ENCODE measurements at regions not wholly inside any gene's neighbourhood (a gene's known extent, or its start where the extent isn't known, plus 50 kb on each side); places are given as distances from the start of the nearest gene placed in this dataset.
"Not testable (repeated sequence)": the region's sequence is repeated elsewhere in the genome, so short reads cannot be mapped to it uniquely, and the experiment has no call there.

DNA sequence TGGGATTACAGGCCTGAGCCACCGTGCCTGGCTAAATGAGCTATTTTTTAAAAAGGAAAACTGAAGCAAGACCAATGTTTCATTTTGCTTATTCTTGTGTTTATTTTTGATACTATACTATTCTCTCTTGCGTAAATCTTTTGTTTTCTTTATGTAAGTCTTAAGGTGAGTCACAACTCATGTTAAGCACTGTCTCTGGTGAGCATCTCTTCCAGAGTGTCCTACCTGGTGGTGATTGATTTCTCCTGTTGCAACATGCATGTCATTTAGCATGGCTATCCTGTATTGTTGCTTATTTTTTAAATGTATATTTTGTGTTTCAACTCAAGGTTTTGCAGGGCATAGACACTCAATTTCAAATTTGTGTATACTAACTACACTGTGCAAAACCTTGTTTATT is 336.0 kb downstream of the RFPL4B start:
- no peak for DNase-seq
- intact Hi-C loops (cut with DNase I, micrococcal nuclease): no loop called here
- no peak for ATAC-seq

DNA sequence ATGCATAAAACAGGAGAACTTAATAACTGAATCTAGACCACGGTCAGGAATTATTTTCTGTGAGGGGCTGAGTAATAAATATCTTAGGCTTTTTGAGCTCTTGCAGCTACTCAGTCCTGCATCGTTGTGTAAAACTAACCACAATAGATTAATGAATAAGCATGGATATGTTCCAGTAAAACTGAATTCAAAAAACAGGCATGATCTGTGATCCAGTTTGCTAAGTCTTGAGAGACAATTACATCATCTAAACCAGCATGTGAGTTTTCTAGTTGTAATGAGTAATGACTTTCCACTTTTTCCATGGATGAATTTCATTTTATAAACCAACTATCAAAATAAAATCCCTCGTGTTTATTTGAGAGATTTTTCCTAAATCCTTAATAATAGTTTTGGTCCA is 336.8 kb downstream of the RFPL4B start:
- DNase-seq: no peak
- ATAC-seq: no peak
- intact Hi-C loops (cut with DNase I, micrococcal nuclease): no loop called here

DNA sequence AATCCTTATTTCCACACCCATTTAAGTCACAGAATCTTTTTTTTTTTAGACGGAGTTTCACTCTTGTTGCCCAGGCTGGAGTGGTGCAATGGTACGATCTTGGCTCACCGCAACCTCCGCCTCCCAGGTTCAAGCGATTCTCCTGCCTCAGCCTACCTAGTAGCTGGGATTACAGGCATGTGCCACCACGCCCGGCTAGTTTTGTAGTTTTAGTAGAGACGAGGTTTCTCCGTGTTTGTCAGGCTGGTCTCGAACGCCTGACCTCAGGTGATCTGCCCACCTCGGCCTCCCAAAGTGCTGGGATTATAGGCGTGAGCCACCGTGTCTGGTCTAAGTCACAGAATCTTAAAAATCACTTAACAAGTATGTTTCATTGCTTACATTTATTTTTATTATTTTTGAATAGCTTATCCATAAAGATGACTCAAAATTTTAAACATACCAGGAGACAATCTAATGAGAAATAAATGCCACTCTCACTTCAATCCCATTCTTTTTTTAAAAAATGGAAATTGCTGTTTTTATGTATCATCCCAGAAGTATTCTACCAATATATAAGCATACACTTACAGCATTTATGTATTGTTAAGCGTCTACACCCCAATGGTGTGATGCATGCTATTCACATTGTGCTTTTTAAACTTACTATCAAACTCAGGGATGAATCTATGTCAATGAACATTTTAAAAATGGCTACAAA is 338.5 kb downstream of the RFPL4B start:
- intact Hi-C loops (cut with DNase I, micrococcal nuclease); DNase-seq; ATAC-seq: not testable (repeated sequence)

DNA sequence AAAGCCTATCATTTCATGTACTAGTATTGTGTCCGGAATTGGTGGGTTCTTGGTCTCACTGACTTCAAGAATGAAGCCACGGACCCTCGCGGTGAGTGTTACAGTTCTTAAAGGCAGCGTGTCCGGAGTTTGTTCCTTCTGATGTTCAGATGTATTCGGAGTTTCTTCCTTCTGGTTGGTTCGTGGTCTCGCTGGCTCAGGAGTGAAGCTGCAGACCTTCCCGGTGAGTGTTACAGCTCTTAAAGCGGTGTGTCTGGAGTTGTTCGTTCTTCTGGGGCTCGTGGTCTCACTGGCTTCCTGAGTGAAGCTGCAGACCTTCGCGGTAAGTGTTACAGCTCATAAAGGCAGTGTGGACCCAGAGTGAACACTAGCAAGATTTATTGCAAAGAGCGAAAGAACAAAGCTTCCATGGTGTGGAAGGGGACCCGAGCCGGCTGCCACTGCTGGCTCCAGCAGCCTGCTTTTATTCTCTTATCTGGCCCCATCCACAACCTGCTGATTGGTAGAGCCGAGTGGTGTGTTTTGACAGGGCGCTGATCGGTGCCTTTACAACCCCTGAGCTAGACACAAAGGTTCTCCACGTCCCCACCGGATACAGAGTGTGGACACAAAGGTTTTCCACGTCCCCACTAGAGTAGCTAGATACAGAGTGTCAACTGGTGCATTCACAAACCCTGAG is 341.5 kb downstream of the RFPL4B start:
- ATAC-seq; DNase-seq; intact Hi-C loops (cut with DNase I, micrococcal nuclease): not testable (repeated sequence)

DNA sequence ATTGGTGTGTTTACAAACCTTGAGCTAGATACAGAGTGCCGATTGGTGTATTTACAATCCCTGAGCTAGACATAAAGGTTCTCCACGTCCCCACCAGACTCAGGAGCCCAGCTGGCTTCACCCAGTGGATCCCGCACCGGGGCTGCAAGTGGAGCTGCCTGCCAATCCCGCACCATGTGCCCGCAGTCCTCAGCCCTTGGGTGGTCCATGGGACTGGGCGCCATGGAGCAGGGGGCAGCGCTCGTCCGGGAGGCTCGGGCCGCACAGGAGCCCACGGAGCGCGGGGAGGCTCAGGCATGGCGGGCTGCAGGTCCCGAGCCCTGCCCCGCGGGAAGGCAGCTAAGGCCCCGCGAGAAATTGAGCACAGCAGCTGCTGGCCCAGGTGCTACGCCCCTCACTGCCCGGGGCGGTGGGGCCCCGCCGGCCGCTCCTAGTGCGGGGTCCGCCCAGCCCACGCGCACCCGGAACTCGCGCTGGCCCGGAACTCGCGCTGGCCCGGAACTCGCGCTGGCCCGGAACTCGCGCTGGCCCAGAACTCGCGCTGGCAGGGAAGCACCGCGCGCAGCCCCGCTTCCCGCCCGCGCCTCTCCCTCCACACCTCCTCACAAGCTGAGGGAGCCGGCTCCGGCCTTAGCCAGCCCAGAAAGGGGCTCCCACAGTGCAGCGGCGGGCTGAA is 342.2 kb downstream of the RFPL4B start:
- intact Hi-C loops (cut with DNase I, micrococcal nuclease); ATAC-seq: not testable (repeated sequence)

DNA sequence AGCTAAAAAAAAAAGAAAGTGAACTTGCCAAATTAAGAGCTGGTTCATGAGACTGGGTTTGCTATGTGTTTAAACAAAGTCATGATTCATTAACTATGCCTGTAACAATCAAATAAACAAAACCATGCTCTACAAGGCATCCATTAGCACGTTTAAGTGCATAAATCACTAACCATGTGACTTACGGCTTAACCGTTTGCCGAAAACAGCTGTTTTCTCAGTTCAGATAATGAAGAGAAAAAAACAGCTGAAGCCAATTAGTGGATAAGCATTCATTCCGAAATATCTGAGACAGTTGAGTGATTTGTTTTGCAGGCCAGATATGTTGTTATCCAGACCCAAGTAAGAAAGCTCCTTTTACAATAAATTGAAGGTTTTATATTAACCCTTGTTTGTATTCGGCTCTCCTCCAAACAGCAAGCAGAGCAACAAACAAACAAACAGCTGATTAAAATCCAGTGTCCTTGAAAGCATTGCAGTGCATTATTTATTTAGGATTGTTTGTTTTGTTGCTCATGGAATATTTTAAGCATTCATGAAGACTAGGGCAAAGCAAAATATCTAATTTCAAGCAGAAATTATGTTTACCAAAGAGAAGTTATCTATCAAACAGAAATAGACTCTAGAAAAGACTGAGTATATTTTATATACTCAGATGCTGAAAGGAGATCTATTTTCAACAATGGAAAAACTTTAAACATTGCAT is 343.5 kb downstream of the RFPL4B start:
- DNase-seq (no peak), ATAC-seq (no peak)
- intact Hi-C loops (cut with DNase I, micrococcal nuclease): no loop called here

More for the DNA sequence above, 342.2 kb downstream of the RFPL4B start:
- DNase-seq: not testable (repeated sequence)

DNA sequence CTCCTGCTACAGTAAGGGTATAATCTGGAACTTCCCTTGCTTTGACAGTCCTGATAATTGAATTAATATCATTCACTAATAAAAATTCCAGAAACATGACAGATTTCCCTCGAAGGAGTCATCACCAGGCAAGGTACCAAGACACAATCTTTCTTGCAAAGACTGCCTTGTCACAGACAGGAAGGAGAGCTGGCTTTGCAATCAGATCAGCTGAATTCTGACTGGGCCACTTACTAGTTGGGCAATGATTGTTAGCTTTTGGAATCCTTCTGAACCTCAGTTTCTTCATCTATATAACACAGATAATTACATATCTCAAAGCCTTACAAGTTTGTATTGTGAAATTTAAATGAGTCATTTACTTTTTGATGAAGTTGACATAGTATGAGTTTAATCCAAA is 344.2 kb downstream of the RFPL4B start:
- intact Hi-C loops (cut with DNase I, micrococcal nuclease): no loop called here

DNA sequence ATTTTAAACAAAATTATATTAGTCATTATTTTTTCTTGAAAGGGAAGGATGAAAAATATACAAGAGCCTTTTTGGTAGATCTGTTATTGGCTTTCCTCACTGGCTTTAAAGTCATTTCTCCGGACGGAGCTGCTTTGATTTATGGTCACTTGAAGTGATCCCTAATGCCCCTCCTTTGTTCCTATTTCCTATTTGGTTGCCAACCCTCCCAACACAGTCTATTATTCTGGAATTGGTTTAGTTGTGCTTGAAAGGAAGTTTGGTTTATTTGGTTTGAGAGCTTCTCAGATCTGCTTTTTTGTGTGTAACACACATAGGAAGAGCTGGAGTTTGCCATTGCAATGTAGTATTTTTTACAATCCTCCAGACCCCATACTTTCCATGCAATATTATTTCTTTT is 347.9 kb downstream of the RFPL4B start:
- intact Hi-C loops (cut with DNase I, micrococcal nuclease): no loop called here
- DNase-seq (no peak), ATAC-seq (no peak)

More for the DNA sequence above, 344.2 kb downstream of the RFPL4B start:
- DNase-seq: no peak
- ATAC-seq: no peak

DNA sequence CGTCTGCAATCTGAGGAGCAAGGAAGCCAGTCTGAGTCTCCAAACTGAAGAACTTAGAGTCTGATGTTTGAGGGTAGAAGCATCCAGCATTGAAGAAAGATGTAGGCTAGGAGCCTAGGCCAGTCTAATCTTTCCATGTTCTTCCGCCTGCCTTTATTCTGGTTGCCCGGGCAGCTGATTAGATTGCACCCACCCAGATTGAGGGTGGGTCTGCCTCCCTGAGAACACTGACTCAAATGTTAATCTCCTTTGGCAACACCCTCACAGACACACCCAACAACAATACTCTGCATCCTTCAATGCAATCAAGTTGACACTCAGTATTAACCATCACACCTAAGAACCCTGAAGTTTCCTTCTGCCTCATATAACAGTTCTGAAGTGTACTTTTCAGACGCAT is 350.1 kb downstream of the RFPL4B start:
- DNase-seq (no peak), ATAC-seq (no peak)
- intact Hi-C loops (cut with DNase I, micrococcal nuclease): no loop called here

DNA sequence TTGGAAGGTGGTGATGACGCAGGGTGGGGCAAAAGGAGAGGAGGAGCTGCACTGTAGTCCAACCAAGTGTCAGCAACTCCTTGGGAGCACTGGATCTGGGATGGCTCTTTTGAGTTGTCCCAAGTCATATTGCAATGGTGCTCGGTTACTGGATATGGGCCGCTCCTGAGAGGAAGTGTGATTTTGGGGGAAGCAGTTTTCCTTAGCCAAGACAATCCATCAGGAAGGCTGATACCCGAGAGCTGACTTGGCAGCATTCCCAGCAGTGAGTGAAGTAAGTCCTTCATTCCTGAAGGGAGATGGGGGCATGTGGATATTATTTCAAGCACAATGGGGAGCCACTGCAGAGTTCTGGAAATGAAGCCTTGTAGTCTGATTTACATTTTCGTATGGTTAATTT is 354.1 kb downstream of the RFPL4B start:
- DNase-seq (no peak), ATAC-seq (no peak)
- intact Hi-C loops (cut with DNase I, micrococcal nuclease): no loop called here

DNA sequence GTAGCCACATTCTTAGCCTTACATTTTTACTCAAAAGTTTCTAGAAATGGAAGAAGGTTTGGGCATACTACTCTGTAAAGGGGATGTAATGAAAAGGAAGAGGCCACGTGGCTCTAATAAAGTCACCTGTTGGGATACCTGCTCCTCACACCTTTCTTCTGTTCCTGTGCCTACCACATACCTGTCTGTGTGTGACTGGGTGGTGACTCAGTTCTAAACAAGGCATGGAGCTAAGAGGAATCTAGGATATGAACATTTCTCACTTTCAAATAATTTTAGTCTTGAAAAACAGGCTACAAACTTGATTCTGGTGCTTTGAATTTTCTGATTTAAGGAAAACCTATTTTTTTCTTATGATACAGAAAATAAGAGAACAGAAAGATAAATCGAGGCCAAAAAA is 363.6 kb downstream of the RFPL4B start:
- intact Hi-C loops (cut with DNase I, micrococcal nuclease): no loop called here
- no peak for ATAC-seq
- DNase-seq: no peak

DNA sequence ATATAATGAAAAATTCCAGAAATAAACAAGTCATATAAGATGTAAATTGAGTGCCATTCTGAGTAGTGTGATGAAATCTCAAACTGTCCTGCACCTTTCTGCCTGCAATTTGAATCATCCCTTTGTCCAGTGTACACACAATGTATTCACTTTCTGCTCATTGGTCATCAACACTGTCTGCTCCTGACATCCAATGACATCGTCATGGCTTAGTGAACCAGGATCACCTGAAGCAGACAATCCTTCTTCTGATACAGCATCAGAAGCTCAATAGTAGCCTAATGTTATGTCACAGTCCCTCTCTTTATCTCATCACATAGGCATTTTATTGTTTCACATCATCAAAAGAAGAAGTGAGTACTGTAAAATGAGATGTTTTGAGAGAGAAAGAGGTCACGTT is 366.3 kb downstream of the RFPL4B start:
- DNase-seq (no peak), ATAC-seq (no peak)
- intact Hi-C loops (cut with DNase I, micrococcal nuclease): no loop called here

DNA sequence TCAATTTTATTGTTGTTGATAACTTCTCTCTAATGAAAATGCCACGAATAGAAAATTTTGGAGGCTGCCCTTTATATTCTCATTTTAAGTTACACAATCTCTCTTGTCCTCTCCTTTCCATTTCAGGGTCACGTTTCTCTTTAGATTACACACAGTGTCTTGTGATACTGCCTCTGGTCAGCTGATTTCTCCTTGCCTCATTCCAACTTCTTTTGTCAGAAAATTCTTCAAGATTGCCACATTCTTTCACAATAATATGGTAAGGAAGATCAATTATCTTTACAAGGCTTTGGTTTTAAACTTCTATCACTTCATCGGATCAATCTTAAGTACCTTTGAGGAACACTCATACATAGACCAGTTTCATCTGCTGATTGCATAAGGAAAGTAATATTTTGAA is 370.3 kb downstream of the RFPL4B start:
- no peak for DNase-seq
- intact Hi-C loops (cut with DNase I, micrococcal nuclease): no loop called here
- ATAC-seq: no peak

DNA sequence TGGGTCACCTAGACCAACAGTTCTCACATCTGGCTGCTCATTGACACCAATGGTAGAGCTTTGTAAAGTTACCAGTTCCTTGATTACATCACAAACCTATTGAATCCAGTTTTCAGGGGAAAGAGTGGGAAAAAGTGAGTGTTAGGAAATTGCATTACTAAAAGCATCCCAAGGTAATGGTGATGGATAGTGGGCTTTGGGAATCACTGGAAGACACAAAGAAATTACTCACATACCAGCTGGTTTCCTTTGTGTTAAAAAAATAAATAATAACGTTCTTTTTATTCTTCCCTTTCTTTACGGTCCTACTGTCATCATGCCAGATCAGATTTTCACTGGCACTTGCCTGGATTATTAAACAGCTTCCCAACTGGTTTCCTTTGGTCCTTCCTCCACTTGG is 370.7 kb downstream of the RFPL4B start:
- ATAC-seq (no peak), DNase-seq (no peak)
- intact Hi-C loops (cut with DNase I, micrococcal nuclease): no loop called here

DNA sequence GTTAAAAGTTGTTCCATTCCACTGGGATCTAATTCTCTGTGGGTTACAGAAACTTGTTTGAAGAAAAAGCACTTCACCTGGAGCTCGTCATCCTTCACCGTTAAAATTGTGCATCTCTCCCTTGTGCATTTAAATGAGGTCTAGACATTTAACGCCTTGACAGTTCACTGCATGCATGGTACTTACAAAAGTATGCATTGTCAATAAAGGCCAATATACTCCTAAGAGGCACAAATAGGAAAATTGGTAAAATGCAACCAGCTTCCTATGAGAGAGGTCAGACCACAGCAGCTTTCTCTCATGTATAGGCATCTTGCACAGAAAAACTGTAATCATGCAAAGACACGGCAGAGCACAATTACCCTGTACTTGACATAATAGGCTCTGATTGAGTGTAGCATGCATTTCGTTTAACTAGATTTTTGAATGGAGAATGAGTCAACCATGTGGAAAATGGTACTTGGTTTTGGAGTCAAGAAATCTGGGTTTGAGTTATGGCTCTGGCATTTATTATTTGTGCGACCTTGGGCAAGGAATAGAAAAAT is 378.5 kb downstream of the RFPL4B start:
- intact Hi-C loops (cut with DNase I, micrococcal nuclease): no loop called here
- DNase-seq: no peak
- ATAC-seq: no peak

DNA sequence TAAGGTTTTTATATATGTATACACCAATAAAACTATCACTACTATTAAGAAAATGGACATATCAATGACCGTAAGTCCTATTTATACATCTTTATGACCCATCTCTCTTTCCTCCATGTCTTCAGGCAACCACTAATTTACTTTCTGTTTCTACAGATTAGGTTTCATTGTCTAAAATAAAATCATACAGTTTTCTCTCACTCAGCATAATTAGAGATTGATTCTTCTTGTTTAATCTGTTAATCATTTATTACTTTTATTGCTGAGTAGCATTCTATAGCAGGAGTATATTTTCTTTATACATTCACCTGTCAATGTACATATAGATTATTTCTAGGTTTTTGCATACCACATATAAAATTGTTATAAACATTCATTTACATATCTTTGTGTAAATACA is 388.0 kb downstream of the RFPL4B start:
- DNase-seq: no peak
- intact Hi-C loops (cut with DNase I, micrococcal nuclease): no loop called here
- ATAC-seq: no peak

DNA sequence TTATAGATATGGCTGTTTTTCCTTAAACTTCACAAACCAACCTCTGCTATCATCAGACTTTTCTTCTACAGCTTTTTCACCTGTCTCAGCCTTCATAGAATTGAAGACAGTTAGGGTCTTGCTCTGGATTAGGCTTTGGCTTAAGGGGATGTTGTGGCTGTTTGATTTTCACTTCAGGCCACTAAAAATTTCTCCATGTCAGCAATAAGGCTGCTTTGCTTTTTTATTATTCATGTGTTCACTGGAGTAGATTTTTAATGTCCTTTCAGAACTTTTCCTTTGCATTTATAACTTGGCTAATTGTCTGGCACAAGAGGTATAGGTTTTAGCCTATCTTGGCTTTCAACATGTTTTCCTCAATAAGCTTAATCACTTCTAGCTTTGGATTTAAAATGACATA is 392.6 kb downstream of the RFPL4B start:
- no peak for DNase-seq
- no peak for ATAC-seq
- intact Hi-C loops (cut with DNase I, micrococcal nuclease): no loop called here

DNA sequence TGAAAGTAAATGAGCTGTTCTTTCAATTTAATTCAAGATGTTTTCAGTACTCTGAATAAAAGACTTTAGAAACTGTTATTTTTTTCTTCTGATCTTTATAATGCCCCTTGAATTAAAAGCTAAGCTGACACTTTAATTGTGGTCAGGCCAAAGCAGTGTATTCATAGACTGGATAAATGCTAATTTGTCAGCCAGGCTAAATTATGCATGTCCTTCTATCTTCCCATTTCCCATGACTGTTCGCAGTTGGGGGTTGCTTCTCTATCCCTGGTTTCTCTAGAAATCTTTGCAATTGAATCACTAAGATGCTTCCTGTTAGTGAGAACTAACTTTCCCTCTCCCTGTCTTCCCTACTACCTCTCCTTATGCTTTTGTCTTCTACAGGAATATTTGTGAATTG is 396.2 kb downstream of the RFPL4B start:
- ATAC-seq (no peak), DNase-seq (no peak)
- intact Hi-C loops (cut with DNase I, micrococcal nuclease): no loop called here

DNA sequence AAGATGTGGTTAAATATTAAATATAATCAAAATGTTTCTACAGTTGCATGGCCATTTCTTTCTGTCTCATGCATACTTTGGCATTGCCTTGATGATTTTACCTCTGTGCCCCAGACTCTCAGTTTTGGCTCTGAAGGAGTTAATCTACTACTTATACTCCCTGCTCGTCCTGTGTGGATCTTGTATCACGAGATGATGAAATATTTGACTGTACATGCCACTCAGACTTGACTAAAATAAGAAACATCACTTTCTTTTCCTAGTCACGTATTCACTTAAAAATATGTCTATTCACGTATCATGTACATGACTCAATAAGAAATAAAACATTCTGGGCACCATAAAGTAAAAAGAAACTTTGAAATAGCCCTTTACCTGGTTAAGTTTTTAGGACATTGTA is 397.7 kb downstream of the RFPL4B start:
- intact Hi-C loops (cut with DNase I, micrococcal nuclease): no loop called here
- ATAC-seq (no peak), DNase-seq (no peak)
